Sigmoid colon (tissue), 4 donors: ENCODE measurements at regions not wholly inside any gene's neighbourhood (a gene's known extent, or its start where the extent isn't known, plus 50 kb on each side); places are given as distances from the start of the nearest gene placed in this dataset.

ENCODE experiments used
- POLR2A ChIP-seq, 2 donors: fragments of 450-650 bp; IDR thresholded peaks; one replicate each; pipeline ENCODE4 v1.6.1; 2016; ENCODE audit warnings: antibody characterized with exemption in 2 of 2, mild to moderate bottlenecking in 2 of 2, moderate library complexity in 2 of 2
- POLR2AphosphoS5 ChIP-seq, 4 donors: sonication (generic); formaldehyde crosslinking; IDR thresholded peaks; one replicate each; pipeline ENCODE4 v1.6.1; 2017; ENCODE audit warnings: antibody characterized with exemption in 4 of 4
- TF ChIP-seq, protein P1 (sequence below), 4 experiments: fragments of 450-650 bp in 3 of 4; fragments of 200-600 bp in 1 of 4; IDR thresholded peaks; one replicate each; pipeline ENCODE4 v1.5.1; 2016 to 2019; ENCODE audit warnings: antibody characterized with exemption in 4 of 4, mild to moderate bottlenecking in 3 of 4, moderate library complexity in 2 of 4

DNA sequence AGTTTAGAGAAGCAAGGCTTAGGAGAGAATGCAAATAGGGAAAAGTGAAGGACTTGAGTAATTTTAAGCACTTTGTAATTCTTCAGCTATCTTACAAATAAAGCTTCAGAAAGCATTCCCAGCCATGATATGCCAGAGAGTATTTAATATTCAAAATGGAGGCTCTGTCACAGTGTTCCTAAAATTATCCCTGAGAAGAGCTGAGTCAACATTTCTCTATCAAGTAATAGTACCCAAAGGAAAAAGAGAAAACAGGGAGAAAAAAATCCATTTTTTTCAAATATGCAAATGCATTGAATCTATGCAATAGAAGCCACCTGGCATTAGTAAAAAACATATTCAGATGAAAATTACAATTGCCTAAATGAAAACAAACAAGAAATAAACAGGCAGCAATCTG lies 392.6 kb upstream of the FAM174A start:
- TF ChIP-seq POLR2A (IDR thresholded peaks at IDR 0.05): no peak
- TF ChIP-seq POLR2AphosphoS5 (IDR thresholded peaks at IDR 0.05): no peak
- TF ChIP-seq, protein P1, sequence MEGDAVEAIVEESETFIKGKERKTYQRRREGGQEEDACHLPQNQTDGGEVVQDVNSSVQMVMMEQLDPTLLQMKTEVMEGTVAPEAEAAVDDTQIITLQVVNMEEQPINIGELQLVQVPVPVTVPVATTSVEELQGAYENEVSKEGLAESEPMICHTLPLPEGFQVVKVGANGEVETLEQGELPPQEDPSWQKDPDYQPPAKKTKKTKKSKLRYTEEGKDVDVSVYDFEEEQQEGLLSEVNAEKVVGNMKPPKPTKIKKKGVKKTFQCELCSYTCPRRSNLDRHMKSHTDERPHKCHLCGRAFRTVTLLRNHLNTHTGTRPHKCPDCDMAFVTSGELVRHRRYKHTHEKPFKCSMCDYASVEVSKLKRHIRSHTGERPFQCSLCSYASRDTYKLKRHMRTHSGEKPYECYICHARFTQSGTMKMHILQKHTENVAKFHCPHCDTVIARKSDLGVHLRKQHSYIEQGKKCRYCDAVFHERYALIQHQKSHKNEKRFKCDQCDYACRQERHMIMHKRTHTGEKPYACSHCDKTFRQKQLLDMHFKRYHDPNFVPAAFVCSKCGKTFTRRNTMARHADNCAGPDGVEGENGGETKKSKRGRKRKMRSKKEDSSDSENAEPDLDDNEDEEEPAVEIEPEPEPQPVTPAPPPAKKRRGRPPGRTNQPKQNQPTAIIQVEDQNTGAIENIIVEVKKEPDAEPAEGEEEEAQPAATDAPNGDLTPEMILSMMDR (IDR thresholded peaks at IDR 0.05): no peak
